Left ventricle myocardium superior (tissue), 1 donor: ENCODE measurements at regions not wholly inside any gene's neighbourhood (a gene's known extent, or its start where the extent isn't known, plus 50 kb on each side); places are given as distances from the start of the nearest gene placed in this dataset.

Experiments
- ATAC-seq: fragments of 200-7000 bp; cut with Tn5 transposase; one replicate; pipeline ENCODE4 v1.9.1; 2020; ENCODE audit warnings: mild to moderate bottlenecking, moderate library complexity
- DNase-seq: peaks from one replicate; pipeline ENCODE4 v3.0.0-alpha.2; 2020
- intact Hi-C: fragments of 100-400 bp; cut with micrococcal nuclease; formaldehyde crosslinking; loops from one replicate; pipeline ENCODE4 v1.11.0; 2022
- donor health status: DM: no; HTN: yes; CAD: no; lungs with severe emphysema.

DNA sequence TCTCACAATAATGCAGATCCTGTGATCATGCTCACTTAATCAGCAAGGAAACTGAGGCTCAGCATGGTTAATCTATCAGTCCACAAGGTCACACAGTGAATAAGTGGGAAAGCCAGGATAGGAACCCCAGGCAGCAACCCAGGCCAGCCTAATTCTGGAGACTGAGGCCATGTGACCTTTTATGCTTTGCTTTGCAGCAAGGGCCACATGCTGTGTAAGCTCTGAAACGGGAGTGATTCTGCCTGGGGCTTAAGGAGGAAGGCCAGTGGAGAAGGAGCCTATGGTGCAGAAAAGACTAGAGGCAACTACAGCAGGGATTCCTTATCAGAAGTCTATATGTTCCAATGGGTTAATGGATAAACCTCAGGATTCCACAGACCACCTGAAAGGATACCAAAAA lies 157.6 kb upstream of the PPP2R3A start:
- ATAC-seq, result no peak
- intact Hi-C loops, result no loop called here
- no peak for DNase-seq

DNA sequence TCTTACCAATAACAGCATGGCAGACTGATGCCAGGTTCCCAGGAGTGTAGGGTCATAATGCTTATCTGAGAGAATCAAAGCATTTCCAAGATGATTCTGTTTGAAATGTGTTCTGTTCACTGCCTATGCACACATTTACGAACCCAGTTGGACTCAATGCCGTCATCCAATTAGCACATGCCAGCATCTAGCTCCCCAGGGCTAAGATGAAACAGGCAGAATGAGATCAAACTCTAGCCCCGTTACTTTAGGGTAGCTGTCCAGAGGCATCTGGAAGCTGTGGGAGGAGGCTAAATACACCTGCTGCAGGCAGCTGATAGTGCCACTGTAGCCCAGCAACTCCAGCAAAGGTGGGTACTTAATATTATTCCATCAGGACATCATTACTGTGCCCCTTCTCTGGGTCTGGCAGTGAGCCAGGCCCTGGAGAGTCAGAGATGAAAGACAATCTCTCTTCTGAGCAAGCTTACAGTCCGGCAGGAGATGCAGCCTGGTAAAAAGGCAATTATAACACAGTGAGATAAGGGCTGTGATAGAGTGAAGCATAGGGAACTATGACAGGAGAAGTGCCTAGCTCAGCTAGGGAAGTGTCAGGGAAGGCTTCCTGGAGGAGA lies 156.4 kb upstream of the PPP2R3A start:
- intact Hi-C loops, result no loop called here
- no peak for DNase-seq
- ATAC-seq, result no peak

DNA sequence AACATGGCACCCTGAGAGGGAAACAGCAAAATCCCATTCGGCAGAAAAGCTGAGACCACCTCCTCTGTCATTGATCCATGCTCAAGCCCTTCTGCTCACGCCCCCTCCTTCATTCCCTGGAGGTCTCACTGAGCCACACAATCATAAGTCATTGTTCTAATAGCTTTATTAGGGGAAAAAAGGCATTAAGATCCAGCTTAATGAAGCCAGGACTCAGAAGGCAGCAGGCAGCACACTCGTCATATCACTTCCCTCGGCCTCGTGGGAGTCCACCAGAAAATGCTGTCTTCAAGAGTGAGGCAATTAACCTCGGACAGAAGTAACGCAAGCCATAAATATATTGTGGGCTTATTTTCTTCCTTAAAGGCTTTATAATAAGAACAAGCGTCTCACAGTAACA lies 153.9 kb upstream of the PPP2R3A start:
- intact Hi-C loops, result no loop called here
- no peak for DNase-seq
- ATAC-seq, result no peak

DNA sequence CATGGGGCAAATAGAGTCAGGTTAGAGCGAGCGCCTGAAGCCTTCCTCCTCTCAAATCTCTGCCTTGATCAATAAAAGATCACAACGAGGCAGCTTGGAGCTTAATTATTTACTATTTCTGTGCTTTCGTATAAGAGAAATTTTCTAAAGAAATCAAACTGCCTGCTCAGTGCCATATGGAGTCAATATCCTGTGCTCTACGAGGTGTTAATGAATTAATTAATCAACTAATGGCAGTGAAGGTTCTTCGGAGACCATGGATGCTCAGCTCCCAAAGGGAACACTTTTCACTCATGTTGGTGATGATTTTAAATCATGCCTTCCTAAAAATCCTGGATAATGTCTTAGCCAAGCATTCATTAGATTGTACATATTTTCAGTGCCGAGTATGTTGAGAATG lies 153.5 kb upstream of the PPP2R3A start:
- ATAC-seq, result no peak
- intact Hi-C loops, result no loop called here
- DNase-seq, result no peak

DNA sequence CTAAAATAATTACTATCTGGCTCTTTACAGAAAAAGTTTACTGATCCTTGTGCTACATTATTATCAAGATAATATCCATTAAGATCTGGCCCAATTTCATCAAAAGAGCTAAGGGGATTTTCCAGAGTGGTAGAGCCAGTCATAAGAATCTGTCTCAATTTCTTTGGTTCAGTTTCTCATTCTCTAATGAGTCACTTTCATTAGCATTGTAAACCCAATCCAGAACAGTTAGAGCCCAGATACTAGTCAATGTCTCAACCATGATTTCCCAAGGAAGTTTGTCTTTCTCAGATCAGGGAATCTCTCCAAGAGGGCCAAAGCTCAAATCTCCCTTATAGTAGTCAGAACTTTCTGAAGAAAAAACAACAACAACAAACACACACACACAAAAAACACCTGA lies 131.1 kb upstream of the PPP2R3A start:
- intact Hi-C loops, result no loop called here

DNA sequence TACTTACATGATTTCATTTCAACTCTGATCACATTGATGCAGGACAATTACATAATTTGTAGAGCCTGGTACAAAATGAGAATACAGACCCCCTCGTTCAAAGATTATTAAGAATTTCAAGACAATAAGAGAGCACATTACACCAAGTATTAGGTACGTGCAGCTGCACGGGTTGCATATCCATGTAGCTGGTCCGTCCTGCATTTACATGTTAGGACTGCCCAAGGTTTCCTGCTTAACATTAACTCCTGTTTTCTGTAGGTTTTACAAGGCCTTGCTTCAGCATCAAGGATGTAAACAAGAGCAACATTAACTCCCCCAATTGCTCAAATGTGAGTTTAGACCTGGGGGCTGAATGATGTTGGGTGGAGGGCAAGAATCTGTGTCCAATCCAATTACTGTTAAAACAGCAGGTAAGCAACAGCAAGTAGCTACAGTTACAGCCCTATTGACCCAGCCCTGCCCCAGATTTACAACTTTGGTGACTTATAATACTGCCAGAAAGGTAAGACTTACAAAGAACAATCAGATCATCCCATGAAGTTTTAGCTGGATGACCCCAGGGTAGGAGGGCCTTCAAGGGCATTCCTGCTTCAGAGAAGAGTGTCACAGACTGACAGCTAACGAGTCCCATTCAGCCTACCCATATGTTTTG lies 127.4 kb upstream of the PPP2R3A start:
- ATAC-seq, result no peak
- intact Hi-C loops, result no loop called here

More for the DNA sequence above, 131.1 kb upstream of the PPP2R3A start:
- DNase-seq (no peak), ATAC-seq (no peak)

DNA sequence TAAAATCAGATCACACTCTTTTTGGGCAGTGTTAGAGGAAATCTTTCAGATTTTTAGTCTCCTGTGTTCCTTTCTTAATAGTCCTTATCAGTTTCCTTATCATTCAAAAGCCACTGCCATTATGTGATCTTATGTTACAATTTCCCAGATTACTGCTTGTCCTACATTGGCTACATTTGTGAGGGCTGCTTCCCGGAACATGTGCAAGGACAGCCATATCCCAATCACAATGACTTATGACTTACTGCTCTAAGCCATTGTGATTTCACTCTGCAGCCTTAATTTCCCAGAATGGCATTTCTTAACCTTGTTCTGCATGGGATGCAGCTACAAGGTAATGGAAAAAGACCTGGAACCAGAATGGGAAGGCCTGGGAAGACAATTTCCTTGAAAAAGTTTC lies 125.1 kb upstream of the PPP2R3A start:
- ATAC-seq, result no peak
- no peak for DNase-seq
- intact Hi-C loops, result no loop called here

More for the DNA sequence above, 127.4 kb upstream of the PPP2R3A start:
- DNase-seq, result no peak

DNA sequence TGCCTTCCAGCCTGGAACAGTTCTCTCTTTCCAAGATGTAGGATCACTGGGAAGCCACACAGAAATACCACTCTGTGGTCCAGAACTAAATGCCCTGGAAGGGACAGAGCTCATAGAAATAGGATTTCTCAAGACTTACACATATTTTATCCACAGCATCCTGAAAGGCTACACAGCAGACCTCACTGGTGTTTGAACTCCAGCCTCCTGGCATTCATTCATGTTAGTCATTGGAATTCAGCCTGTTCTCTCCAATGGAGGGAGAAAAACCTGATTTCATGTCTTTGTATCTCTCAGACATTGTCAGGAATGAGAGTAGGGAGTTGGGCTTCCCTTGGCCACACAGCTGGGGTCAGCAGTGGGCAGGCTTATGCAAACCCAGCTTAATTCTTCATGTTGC lies 121.1 kb upstream of the PPP2R3A start:
- no peak for DNase-seq
- no peak for ATAC-seq
- intact Hi-C loops, result no loop called here

DNA sequence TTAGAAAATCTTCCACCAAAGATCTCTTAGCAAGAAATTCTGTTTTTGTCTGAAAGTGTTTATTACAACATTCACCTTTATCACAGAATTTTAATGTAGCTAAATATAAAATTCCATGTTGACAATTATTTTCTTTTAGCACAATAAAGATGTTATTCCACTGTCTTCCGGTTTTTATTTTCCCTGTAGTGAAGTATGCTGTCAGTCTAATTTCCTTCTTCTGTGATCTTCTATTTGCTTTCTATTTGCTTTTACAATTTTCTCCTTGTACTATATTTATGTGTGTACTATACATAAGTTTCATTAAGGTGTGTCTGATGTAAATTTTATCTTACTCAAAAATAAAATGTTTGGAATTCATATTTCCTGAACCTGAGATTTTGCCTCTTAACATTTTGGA lies 117.5 kb upstream of the PPP2R3A start:
- ATAC-seq (no peak), DNase-seq (no peak)
- intact Hi-C loops, result no loop called here

DNA sequence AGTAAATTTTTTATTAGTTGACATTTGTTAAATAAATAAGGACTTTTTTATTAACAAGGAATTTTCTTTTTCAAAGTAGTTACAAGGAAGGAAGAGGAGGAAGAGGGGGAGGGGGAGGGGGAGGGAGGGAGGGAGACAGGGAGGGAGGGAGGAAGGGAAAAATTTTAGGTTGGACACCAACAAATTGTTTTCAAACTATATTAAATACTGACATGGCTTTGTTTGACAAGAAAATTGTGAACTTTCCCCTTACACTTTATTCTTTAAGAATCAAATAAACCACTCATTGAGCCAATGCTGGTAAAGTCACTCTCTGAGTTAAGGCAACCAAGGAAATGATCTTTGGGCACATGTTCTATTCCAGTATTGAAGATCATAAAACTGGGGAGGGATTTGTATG lies 115.7 kb upstream of the PPP2R3A start:
- DNase-seq, result no peak
- no peak for ATAC-seq
- intact Hi-C loops, result no loop called here

DNA sequence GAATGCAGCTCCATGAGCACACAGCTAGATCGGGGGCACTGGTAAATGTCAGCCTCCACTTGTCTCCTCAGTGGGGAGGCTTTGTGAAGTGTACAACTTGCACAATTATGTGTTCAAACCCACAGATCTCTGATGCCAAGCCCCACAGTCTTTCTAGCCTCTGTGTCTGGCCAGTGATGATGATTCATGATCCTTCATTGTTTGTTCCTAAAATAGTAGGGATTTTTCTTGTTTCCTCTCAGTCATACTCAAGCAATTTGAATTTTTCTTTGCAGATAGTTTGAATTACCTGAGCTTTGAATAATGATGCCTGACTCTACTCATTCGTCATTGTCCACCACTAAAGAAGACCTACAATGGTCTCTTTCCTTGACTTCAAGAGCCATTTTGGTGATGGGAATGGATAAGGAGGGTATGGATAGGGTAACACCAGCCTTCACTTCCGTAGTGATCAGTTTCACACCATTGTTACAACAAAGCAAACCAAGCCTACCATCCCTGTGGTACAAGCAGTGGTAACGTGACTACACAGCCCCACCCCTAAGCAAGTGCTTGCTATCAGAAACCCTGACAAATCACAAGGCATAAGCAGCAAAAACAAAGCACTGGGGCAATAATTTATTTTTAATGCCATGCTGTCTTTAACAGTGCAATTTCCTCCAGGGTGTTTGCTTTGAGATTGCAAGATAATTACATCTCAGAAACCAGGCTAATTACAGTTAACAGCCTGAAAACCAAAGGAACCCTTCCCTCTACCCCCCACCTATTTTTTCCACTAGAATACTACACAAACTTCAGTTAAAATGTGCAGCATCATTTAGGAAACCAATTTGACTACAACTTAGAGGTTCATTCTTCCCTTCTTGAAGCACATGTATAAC lies 114.1 kb upstream of the PPP2R3A start:
- ATAC-seq (no peak), DNase-seq (no peak)
- intact Hi-C loops, result no loop called here

DNA sequence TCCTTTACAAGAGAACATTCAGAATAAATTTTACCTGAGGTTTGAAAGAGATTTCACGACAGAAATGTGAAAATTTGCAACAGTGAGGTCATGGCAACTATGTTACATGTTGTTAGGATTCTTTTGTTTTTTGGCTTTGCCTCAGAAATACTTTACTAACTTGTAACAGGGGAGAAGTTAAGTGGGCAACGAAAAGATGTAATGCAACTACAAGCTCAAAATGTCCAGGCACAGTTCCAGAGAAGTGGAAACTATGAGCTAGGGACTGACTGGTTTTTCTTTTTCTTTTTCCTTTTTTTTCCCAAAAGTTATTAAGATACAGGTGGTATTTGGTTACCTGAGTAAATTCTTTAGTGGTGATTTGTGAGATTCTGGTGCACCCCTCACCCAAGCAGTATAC lies 111.5 kb upstream of the PPP2R3A start:
- ATAC-seq (no peak), DNase-seq (no peak)
- intact Hi-C loops, result no loop called here

DNA sequence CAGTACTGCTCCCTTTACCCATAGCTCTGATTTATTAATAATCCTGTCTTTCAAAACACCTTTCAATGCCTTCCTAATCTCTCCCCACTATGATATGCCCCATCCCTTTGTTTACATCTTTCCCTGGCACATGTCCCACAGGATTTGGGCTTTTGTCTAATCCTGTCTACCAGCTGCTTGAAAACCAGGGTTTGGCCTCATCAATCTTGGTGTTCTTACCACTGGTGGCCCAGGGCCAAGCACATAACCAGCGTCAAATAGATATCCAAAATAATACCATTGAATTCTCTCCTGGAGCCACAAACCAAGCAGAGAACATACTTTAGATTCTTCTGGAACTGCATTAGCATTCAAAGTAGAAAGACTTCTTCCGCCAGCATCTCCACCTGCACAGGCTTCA lies 104.8 kb upstream of the PPP2R3A start:
- ATAC-seq, result no peak
- no peak for DNase-seq
- intact Hi-C loops, result no loop called here

DNA sequence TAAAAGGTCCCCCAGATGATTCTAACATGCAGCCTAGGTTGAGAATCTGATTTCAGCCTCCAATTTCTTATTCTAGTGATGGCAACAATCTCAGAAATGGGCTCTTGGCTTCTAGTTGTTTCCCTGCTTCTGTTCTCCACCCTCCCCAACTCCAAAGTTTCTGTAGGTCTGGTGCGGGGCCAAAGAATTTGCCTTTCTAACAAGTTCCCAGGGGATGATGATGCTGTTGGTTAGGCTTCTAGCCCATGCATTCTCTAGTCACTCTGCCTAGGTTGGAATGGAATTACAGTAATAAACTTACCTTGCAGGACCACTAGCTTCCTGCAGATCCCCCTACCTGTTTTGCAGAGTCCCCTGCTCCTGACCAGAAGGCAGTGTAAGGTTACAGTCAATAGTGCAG lies 103.2 kb upstream of the PPP2R3A start:
- intact Hi-C loops, result no loop called here
- no peak for ATAC-seq
- no peak for DNase-seq

DNA sequence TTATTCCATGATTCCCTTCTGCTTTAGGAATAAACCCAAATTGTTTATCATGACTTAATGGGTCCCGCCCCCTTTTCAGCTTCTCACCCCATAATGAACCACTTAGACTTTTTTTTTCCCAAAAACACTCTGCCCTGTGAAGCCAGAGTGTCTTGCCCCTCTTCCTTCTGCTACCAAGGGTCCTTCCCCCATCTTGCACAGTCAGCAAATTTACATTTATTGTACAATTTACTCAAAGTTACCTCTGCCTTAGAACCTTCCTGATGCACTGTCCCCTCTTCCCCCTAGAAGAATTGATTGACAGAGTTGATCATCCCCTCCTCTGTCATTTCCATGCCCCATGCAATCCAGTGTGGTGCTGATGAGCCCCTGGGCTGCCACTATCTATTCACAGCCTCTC lies 101.5 kb upstream of the PPP2R3A start:
- intact Hi-C loops, result no loop called here
- no peak for ATAC-seq
- no peak for DNase-seq

DNA sequence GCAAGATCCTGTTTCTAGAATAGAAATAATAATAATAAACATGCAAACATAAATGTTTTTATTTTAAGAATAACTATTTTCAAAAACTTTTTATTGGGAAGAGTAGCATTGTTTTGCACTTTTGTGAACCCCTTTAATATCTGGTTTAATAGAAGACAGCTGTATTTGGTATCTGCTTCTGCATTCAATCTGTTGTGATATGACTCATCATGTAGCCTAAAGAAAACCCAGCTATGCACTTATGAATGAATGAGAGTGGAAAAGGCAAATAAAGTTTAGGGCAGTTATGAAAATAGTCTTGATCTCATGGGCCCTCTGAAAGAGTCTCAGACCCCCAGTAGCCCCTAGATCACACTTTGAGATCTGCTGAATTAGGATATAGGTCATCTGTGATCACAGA lies 100.4 kb upstream of the PPP2R3A start:
- DNase-seq, result no peak
- intact Hi-C loops, result no loop called here
- ATAC-seq, result no peak

DNA sequence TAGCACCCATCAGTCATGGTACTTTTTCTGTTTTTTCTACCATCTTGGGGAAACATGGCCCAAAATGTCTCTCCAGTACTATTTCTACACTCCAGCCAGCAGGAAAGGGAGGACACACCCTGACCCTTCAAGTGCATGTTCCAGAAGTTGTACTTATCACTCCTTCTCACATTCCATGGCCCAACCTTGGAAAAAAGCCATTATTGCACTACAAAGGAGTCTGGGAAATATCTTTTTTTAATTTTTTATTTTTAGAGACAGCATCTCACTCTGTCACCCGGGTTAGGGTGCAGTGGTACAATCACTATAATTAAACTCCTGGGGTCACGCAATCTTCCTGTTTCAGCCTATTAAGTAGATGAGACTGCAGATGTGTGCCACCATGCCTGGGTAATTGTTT lies 100.0 kb upstream of the PPP2R3A start:
- DNase-seq, result no peak
- intact Hi-C loops, result no loop called here
- ATAC-seq, result peak; percentile 76

DNA sequence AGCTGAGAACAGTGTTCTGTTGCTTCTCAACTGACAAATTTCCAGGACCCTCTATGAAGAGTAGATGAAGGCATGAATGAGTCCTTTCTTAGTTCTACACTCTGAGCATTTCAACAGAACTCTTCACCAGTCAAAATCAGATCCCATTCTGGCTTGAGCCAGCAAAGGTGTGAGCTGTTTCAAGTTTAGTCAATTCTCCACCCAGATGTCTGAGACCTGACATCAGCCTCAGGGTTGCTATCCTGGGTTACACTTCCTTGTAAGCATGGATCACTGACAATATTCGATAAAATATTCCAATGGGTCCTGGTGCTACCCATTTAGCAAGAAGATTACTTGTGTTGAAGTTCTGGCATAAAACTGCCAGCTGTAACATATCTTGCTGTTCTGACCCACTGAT lies 97.6 kb upstream of the PPP2R3A start:
- ATAC-seq (no peak), DNase-seq (no peak)
- intact Hi-C loops, result no loop called here

DNA sequence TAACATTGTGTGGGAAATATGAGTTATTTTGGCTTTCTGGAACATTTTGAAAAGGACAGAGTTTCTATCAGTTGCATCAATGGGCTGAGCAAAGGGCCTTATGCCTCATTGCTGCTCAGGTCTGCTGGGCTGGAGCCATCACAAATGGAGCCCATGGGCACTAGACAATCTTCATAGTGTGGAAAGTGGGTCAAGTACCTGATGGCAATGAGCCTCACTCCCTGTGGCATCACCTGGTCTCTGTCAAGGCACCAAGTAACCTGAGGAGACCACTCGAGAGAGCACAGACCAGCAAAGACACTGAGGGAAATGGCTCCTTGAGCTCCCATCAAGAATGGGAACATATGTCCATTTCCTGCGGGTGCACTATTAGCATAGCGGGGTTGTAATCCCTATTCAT lies 96.7 kb upstream of the PPP2R3A start:
- intact Hi-C loops, result no loop called here
- ATAC-seq, result no peak
- no peak for DNase-seq

DNA sequence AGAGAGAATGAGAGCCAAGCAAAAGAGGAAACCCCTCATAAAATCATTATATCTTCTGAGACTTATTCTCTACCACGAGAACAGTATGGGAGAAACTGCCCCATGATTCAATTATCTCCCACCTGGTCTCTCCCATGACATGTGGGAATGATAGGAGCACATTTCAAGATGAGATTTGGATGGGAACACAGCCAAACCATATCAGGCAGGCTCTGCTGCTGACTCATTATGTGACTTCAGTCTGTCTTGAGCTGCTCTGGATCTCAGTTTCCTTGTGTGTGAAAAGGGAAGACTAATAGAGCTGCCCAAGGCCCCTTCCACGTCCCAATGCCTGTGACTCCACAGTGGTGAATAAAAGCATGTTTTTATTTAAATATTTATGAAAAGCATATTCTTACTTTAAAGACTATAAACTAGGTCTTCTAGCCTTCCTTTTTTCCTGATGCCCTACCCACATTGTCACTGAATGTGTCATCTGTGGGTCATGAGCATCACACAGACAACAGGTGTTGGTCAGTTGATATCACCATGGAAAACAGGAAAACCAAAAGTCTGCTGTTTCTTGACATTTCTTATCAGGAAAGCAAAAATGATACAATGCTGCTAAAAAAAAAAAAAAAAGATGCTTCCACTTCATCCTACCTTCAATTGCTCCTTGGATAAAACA lies 96.0 kb upstream of the PPP2R3A start:
- intact Hi-C loops, result no loop called here
- DNase-seq (no peak), ATAC-seq (no peak)
